GM12875 (cell line): ENCODE measurements at regions not wholly inside any gene's neighbourhood (a gene's known extent, or its start where the extent isn't known, plus 50 kb on each side); places are given as distances from the start of the nearest gene placed in this dataset.

Experiments
- H3K4me3 ChIP-seq: one replicate; pipeline ENCODE4 v1.5.1; 2011; ENCODE audit warnings: low read depth, low read length, control low read depth
- TF ChIP-seq, protein P1 (sequence below): IDR thresholded peaks from 2 replicates; pipeline ENCODE4 v1.5.1; 2011; ENCODE audit warnings: low read depth, mild to moderate bottlenecking, control low read depth, inconsistent platforms, low read length, moderate library complexity, borderline replicate concordance; ENCODE audit not compliant: insufficient read depth

DNA sequence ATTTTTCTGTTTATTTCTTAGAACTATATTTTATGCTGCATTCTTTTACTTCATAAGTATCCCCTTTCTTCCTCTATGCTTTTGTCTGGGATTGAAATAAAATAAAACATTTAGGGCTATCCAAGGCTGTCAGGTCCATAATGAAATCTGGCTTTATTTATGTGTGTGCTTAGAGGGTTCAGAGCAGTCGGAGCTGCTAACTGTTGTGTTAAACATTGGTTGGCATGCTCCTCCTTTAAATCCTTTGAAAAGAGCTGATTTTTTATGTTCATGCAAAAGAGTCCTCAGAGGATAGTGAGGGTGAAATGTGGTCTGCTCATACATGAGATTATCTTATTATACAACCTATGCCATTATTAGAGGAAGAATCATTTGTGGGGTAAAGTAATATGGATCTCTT is 322.3 kb upstream of the E2F7 start:
- TF ChIP-seq, protein P1, sequence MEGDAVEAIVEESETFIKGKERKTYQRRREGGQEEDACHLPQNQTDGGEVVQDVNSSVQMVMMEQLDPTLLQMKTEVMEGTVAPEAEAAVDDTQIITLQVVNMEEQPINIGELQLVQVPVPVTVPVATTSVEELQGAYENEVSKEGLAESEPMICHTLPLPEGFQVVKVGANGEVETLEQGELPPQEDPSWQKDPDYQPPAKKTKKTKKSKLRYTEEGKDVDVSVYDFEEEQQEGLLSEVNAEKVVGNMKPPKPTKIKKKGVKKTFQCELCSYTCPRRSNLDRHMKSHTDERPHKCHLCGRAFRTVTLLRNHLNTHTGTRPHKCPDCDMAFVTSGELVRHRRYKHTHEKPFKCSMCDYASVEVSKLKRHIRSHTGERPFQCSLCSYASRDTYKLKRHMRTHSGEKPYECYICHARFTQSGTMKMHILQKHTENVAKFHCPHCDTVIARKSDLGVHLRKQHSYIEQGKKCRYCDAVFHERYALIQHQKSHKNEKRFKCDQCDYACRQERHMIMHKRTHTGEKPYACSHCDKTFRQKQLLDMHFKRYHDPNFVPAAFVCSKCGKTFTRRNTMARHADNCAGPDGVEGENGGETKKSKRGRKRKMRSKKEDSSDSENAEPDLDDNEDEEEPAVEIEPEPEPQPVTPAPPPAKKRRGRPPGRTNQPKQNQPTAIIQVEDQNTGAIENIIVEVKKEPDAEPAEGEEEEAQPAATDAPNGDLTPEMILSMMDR: no peak
- no peak overlapping the region for H3K4me3 ChIP-seq

DNA sequence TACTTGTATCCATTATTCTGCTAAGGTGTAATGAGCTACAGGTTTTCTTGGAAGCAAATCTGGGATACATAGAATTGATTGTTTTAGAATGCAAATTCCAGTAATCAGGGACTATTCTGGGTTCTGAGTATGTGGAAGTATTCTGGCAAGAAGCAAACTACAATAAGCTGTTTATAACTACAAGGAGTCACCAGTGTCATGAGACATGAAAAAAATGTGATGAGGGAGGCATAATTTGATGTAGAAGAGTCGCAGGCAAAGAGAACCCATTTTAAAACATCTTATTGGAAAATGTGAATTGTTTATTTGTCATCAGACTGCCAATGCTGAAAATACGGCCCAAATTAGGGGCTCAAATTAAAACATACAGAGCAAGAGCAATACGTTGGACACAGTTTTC is 321.8 kb upstream of the E2F7 start:
- no peak overlapping the region for H3K4me3 ChIP-seq
- TF ChIP-seq, protein P1: no peak

DNA sequence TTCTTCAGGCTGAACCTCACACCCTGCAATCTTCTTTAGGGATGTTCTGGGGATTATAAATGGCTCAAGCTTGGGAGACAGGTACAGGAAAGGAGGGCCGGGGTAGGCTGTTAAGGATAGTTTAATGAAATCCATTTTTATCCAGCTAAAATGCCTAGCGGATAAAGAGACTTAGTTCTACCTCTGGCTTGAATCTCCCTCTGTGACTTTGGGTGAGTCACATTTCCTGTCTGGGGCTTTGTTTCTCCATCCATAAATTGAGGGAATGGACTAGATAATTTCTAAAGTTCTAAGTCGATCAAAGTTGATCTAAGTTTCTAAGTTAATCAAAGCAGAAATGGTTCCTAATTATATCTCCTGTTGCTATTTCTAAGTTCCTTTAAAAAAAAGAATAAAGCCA is 319.6 kb upstream of the E2F7 start:
- H3K4me3 ChIP-seq: no peak overlapping the region
- TF ChIP-seq, protein P1: no peak

DNA sequence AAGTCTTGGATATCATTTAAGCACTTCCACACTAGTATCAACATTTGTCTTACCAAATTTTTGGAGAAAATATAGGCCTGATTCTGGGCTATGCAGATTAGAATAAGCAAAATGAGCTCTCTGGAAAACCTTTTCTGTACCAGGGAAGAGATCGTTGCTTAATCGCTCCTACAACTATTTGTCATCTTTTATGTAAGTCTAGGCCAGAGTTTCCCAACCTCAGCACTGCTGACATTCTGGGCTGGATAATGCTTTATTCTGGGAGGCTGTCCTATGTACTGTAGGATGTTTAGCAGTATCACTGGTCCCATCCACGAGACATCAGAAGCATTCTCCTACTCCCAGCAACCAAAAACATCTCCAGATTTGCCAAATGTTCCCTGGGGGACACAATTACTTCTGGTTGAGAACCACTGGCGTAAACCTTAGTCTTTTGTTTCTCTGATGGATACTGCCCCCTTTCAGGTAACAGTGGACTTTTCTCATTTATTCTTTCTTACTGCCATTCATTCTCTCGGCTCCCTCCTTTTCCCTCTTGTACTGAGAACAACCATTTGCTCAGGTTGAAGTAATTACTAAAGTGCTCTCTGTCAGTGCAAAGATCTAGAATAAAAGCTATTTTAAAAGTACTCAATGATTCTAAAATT is 316.9 kb upstream of the E2F7 start:
- H3K4me3 ChIP-seq: no peak overlapping the region
- TF ChIP-seq, protein P1: no peak

DNA sequence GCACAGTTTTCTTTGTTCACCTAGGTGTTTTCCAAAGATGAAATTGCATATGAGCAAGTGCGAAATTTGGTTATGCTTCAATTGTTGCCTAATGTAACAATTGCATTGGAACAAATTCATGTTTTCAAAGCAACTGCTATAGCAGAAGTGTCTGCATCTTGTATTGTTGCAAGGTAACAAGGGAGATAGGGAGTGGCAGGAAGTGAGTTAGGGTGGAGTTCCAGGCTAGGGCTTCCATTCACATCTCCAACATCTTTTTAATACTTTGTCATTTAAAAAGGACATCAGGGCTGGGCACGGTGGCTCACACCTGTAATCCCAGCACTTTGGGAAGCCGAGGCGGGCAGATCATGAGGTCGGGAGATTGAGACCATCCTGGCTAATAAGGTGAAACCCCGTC is 312.3 kb upstream of the E2F7 start:
- TF ChIP-seq, protein P1: no peak
- no peak overlapping the region for H3K4me3 ChIP-seq

DNA sequence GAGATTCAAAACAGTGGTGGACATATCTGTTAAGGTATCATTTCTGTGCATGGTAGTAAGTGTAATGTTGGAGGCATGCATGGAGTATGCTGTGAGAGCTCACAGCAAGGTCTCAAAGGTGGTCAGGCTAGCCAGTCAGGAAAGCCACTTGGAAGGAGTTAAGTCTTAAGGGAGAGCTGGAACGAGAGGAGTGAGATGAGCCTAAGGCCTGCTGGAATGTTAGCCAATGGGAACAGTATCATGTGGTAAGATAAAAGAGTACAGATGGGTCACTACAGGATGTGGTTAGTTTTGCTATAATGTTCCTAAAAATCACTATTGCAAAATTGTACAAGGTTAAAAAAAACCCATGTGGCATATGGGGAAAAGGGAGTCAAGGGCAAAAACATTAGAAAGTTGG is 311.7 kb upstream of the E2F7 start:
- TF ChIP-seq, protein P1: no peak
- no peak overlapping the region for H3K4me3 ChIP-seq

DNA sequence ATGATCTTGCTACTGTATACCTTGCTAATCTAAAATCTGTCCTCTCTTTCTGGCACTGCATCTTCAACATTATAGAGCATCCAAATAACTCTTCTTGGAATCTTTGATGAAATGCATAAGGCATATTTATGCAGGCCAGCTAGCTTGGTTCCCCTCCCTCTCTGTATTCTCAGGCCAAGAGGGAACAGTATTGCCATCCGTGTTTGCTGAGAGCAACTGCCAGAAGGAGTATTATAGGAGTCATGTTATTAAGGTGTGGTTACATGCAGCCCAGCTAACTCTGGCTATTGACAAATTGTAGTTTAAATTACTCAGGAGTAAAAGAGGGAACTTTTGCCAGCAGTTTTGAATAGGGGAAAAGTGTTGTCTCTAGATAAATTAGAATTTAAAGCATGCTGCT is 309.3 kb upstream of the E2F7 start:
- H3K4me3 ChIP-seq: no peak overlapping the region
- TF ChIP-seq, protein P1: no peak
